K562 (cell line): ENCODE measurements at regions not wholly inside any gene's neighbourhood (a gene's known extent, or its start where the extent isn't known, plus 50 kb on each side); places are given as distances from the start of the nearest gene placed in this dataset.

Experiments used
- ATAC-seq: fragments of 200-7000 bp; cut with Tn5 transposase; 3 replicates; pipeline ENCODE4 v1.9.1; 2020; ENCODE audit warnings: moderate library complexity
- BruUV-seq: library from RNA; stranded (reverse); fragments of 400-500 nt; replicated peaks from 2 replicates; lab custom pipeline; 2021; lab: Mats Ljungman, UMichigan
- CTCF ChIA-PET: fragments of 300-600 bp; formaldehyde crosslinking; extraction: SDS; loops from one replicate; lab custom pipeline; 2021; ENCODE audit warnings: low intra/inter-chr PET ratio; lab: Yijun Ruan, JAX
- POLR2A ChIA-PET: fragments of 300-600, 350-650 bp; sonication (Branson Sonifier 250); formaldehyde crosslinking; extraction: SDS; loops from one replicate; lab custom pipeline; 2021; ENCODE audit warnings: antibody characterized with exemption, inconsistent platforms; lab: Yijun Ruan, JAX
- DNase-seq, 4 experiments: peaks; one replicate each; pipeline versions ENCODE4 v3.0.0 to v3.0.0-alpha.2; 2011 to 2018; ENCODE audit warnings: low spot score in 3 of 4, mixed read lengths in 3 of 4; ENCODE audit errors: extremely low read depth in 1 of 4
- FAIRE-seq: peaks from 2 replicates; lab custom pipeline; 2011; peaks lifted over from hg19 to GRCh38; lab: Jason Lieb, UNC
- H2AFZ ChIP-seq: 2 replicates; pipeline ENCODE4 v1.6.0; 2011; ENCODE audit warnings: low read depth, low read length, control low read depth, inconsistent platforms
- H3K27ac ChIP-seq: fragments of 200-600 bp; 3 replicates; pipeline ENCODE4 v1.8.0; 2011; ENCODE audit warnings: low read depth, mild to moderate bottlenecking, control low read depth, inconsistent platforms, low read length, moderate library complexity, mixed read lengths; ENCODE audit errors: extremely low read depth
- H3K27me3 ChIP-seq, 2 experiments: fragments of 300-600 bp in 1 of 2; 2 replicates in 1 of 2; 3 replicates in 1 of 2; pipeline versions ENCODE4 v1.6.0 to v1.8.0; 2011; ENCODE audit warnings: inconsistent platforms in 2 of 2, low read length in 2 of 2, mild to moderate bottlenecking in 1 of 2, mixed read lengths in 1 of 2, moderate library complexity in 1 of 2; ENCODE audit not compliant: control insufficient read depth in 2 of 2, insufficient read depth in 2 of 2
- H3K36me3 ChIP-seq: fragments of 300-600 bp; 3 replicates; pipeline ENCODE4 v1.8.0; 2011; ENCODE audit warnings: mild to moderate bottlenecking, low read length, inconsistent platforms; ENCODE audit not compliant: control insufficient read depth, insufficient read depth
- H3K4me1 ChIP-seq, 2 experiments: fragments of 200-600 bp in 1 of 2; replicated peaks in 1 of 2; 2 replicates in 1 of 2; 3 replicates in 1 of 2; pipeline versions ENCODE4 v1.5.1 to v1.8.0; 2011; ENCODE audit warnings: inconsistent platforms in 2 of 2, low read length in 2 of 2, mild to moderate bottlenecking in 1 of 2, mixed read lengths in 1 of 2, moderate library complexity in 1 of 2; ENCODE audit not compliant: control insufficient read depth in 2 of 2, insufficient read depth in 2 of 2
- H3K4me2 ChIP-seq: 2 replicates; pipeline ENCODE4 v1.6.1; 2011; ENCODE audit warnings: low read length, control low read depth, inconsistent platforms, mixed read lengths; ENCODE audit not compliant: insufficient read depth
- H3K4me3 ChIP-seq: fragments of 200-600 bp; sonication (generic), shearing (Covaris generic); 2 replicates; pipeline ENCODE4 v1.5.1; 2016; ENCODE audit warnings: control low read depth, inconsistent platforms
- H3K79me2 ChIP-seq: fragments of 200-600 bp; 3 replicates; pipeline ENCODE4 v1.8.0; 2011; ENCODE audit warnings: low read length, inconsistent platforms; ENCODE audit not compliant: control insufficient read depth, insufficient read depth
- H3K9ac ChIP-seq, 2 experiments: 2 replicates each; pipeline versions ENCODE4 v1.6.0 to v1.6.1; 2011; ENCODE audit warnings: low read depth in 2 of 2, low read length in 2 of 2, control low read depth in 1 of 2, inconsistent platforms in 1 of 2, mild to moderate bottlenecking in 1 of 2, mixed read lengths in 1 of 2; ENCODE audit not compliant: insufficient read depth in 1 of 2
- H3K9me1 ChIP-seq: one replicate; pipeline ENCODE4 v1.6.0; 2011; ENCODE audit warnings: inconsistent platforms, mild to moderate bottlenecking, low read length, moderate library complexity; ENCODE audit not compliant: control insufficient read depth, insufficient read depth
- H3K9me3 ChIP-seq: replicated peaks from 2 replicates; pipeline ENCODE4 v1.5.1; 2011; ENCODE audit warnings: low read depth, low read length, inconsistent platforms; ENCODE audit not compliant: control insufficient read depth, insufficient read depth
- H4K20me1 ChIP-seq: replicated peaks from 2 replicates; pipeline ENCODE4 v1.6.1; 2011; ENCODE audit warnings: low read length, inconsistent platforms, mixed read lengths; ENCODE audit not compliant: control insufficient read depth, insufficient read depth
- BRF2 ChIP-seq: IDR thresholded peaks from 3 replicates; pipeline ENCODE4 v1.6.1; 2011; ENCODE audit warnings: borderline replicate concordance, mild to moderate bottlenecking; ENCODE audit not compliant: insufficient read length, insufficient read depth
- IRF2 ChIP-seq: sonication (generic); formaldehyde crosslinking; IDR thresholded peaks from 2 replicates; pipeline ENCODE4 v1.8.1; 2022; ENCODE audit warnings: mild to moderate bottlenecking, missing genetic modification reagents
- LEF1 ChIP-seq: fragments of 450-650 bp; IDR thresholded peaks from 2 replicates; pipeline ENCODE4 v1.6.1; 2016; ENCODE audit warnings: mild to moderate bottlenecking
- ZBTB2 ChIP-seq: fragments of 450-650 bp; IDR thresholded peaks from 2 replicates; pipeline ENCODE4 v1.6.1; 2016; ENCODE audit warnings: antibody characterized with exemption
- ZNF316 ChIP-seq: fragments of 450-650 bp; IDR thresholded peaks from 2 replicates; pipeline ENCODE4 v1.6.1; 2016
- WGBS: fragments of 100-300 bp; shearing (Covaris generic); methylation state at CpG from one replicate; pipeline ENCODE4 v1.1.6; 2016; ENCODE audit warnings: low coverage, mixed read lengths; ENCODE audit not compliant: insufficient coverage; ENCODE audit errors: missing lambda C conversion rate; 5-methylcytosine and 5-hydroxymethylcytosine counted together
- in situ Hi-C: fragments of 300-500 bp; cut with MboI; formaldehyde crosslinking; loops from 4 replicates; pipeline ENCODE4 v1.15.0; 2018; ENCODE audit warnings: inconsistent platforms, mixed read lengths
- intact Hi-C: fragments of 100-400 bp; cut with micrococcal nuclease; formaldehyde crosslinking; loops from 2 replicates; pipeline ENCODE4 v1.14.2; 2022
- TF ChIP-seq, protein P1 (sequence below): sonication (generic); formaldehyde crosslinking; IDR thresholded peaks from 2 replicates; pipeline ENCODE4 v1.8.0; 2022; ENCODE audit warnings: mild to moderate bottlenecking, missing genetic modification reagents, borderline replicate concordance

DNA sequence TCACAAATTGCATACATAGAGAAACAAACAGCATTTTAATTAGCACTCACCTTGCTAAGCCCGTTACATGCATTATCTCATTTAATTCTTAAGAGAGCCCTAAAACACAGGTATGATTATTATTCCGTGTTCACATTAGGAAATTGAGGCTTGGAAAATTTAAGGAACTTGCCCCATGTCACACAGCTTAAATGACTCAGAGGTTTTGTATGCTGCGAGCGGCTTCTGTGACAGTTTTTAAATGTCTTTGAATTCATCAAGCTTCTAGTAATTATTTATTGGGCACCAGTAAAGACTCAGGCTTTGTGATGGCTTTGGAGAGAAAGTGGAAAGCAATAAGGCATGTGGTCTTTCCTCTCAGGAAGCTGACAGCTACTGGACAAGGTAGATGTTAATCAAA is 166.7 kb upstream of the THBS1 start:
- H3K9me1 ChIP-seq, result no peaks in the 10 kb centered on the region
- H3K79me2 ChIP-seq, result no peaks in the 10 kb centered on the region
- in situ Hi-C loops, result no loop called here
- H3K4me3 ChIP-seq, result no peak overlapping the region
- intact Hi-C loops, result no loop called here
- CTCF ChIA-PET, result no interaction called here
- TF ChIP-seq ZBTB2 (no peak), ZNF316 (no peak), IRF2 (CRISPR knock-in tag) (no peak), BRF2 (no peak), LEF1 (no peak)
- TF ChIP-seq, protein P1, sequence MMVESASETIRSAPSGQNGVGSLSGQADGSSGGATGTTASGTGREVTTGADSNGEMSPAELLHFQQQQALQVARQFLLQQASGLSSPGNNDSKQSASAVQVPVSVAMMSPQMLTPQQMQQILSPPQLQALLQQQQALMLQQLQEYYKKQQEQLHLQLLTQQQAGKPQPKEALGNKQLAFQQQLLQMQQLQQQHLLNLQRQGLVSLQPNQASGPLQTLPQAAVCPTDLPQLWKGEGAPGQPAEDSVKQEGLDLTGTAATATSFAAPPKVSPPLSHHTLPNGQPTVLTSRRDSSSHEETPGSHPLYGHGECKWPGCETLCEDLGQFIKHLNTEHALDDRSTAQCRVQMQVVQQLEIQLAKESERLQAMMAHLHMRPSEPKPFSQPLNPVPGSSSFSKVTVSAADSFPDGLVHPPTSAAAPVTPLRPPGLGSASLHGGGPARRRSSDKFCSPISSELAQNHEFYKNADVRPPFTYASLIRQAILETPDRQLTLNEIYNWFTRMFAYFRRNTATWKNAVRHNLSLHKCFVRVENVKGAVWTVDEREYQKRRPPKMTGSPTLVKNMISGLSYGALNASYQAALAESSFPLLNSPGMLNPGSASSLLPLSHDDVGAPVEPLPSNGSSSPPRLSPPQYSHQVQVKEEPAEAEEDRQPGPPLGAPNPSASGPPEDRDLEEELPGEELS (CRISPR knock-in tag), result no peak
- no peaks in the 10 kb centered on the region for H3K27me3 ChIP-seq
- H3K27ac ChIP-seq, result no peak overlapping the region
- no peak overlapping the region for H2AFZ ChIP-seq
- BruUV-seq, result no TSS peak
- H3K36me3 ChIP-seq, result no peaks in the 10 kb centered on the region; the same call in 2 of the 3 replicates
- no peak for DNase-seq
- no peaks in the 10 kb centered on the region for H4K20me1 ChIP-seq
- ATAC-seq, result no peak
- WGBS, result 12% methylated on average over 4 of the region's 4 CpGs
- no peaks in the 10 kb centered on the region; a peak in 1 of 5 replicates for H3K4me1 ChIP-seq
- no peak overlapping the region for H3K4me2 ChIP-seq
- peaks cover 11% of the 10 kb centered on the region for H3K9me3 ChIP-seq
- POLR2A ChIA-PET, result interaction anchor here (0.6 to 1.0 kb wide), 3 partner anchors 8 to 224 kb away, joined by 3 to 4 read pairs (median 3); no protein-coding TSS in a partner anchor
- H3K9ac ChIP-seq, result no peak overlapping the region
- FAIRE-seq, result no peak
